HG03175 (cell line): ENCODE measurements at regions not wholly inside any gene's neighbourhood (a gene's known extent, or its start where the extent isn't known, plus 50 kb on each side); places are given as distances from the start of the nearest gene placed in this dataset.

Source experiments
- ATAC-seq: cut with Tn5 transposase; IDR thresholded peaks from one replicate; pipeline ENCODE4 v1.9.1; 2021; ENCODE audit warnings: mild to moderate bottlenecking, moderate library complexity; ENCODE audit not compliant: unreplicated experiment

- ATAC-seq, result no peak
Observed at GRCh38 chr4:188532751-188533150, 393.5 kb downstream of the TRIML1 start.

DNA sequence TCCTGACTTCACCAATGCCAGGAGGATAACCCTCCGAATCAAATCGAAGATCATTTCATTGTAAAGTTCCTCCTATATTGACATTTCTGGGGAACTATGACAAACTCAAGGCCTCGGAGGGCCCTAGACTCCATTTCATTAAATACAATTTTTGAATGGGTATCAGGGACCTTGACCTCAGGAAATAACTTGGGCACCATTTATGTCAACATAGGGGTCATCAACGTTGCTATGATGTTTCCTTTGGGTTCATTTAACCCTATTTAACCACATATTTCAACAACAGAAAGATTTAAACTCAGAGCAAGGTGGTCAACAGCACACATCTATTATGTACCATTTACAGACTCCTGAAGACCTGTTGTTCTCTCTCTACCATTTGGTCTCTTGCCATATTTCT is 395.1 kb downstream of the TRIML1 start:
- no peak for ATAC-seq

- no peak for ATAC-seq
Observed at GRCh38 chr4:188534917-188535316, 395.7 kb downstream of the TRIML1 start.

DNA sequence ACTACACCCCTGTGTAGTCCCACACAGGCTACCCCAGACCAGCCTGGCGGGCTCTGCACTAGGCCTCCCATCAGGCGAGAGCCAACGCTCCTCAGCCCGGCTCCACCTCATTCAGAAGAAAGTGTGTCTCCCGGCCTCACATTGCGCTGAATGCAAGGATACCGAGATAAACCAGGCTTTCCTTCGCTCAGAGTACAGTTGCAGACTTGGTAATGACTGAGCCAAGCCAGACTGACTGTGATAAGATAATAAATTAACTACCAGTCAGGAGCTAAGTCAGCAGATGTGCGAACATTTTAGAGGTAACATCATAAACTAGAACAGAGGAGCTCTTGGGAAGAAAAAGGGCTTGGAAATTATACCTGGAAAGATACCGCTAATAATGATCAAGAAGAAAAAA is 397.6 kb downstream of the TRIML1 start:
- ATAC-seq, result no peak

DNA sequence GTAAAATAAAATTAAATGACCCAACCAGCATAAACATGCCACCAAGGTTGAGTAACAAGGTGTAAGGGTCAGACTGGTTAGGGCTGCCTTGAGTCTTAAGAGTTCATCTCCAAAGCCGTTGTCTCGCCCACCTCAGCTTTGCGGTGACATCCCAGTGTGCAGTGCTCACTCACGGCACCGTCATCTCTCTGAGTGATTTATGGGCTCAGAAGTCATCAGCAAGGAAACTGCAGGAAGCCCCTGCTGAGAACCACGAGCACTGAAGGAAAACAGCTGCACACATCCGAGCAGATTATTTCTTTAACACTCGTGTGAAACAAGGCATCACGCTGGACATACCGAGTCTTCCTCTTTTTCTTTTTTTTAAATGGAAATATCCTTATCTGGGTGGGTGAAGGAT is 411.1 kb downstream of the TRIML1 start:
- no peak for ATAC-seq

DNA sequence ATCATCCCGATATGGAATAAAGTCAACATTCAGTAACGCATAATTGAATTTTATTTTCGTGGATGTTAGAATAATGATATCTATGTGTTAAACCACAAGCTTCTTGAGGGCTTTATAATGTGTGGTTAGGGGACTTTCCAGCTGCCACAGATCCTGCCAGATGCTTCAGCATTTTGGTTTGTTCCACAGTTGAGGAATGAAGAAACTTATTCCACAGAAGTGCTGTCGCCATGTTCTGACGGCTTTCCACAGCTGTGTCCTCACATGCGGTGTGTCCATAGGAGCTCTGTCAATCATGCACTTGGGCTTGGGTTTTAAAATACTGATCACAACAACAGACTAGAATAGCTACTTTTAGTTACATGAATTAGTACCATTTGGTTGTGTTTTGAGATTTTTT is 411.9 kb downstream of the TRIML1 start:
- ATAC-seq, result no peak

- ATAC-seq, result no peak
Observed at GRCh38 chr4:188552741-188553275, 413.6 kb downstream of the TRIML1 start.

GRCh38 chr4:188554413-188554812 is 415.2 kb downstream of the TRIML1 start:
- ATAC-seq, result no peak

- no peak for ATAC-seq
Observed at GRCh38 chr4:188573104-188573503, 433.9 kb downstream of the TRIML1 start.

DNA sequence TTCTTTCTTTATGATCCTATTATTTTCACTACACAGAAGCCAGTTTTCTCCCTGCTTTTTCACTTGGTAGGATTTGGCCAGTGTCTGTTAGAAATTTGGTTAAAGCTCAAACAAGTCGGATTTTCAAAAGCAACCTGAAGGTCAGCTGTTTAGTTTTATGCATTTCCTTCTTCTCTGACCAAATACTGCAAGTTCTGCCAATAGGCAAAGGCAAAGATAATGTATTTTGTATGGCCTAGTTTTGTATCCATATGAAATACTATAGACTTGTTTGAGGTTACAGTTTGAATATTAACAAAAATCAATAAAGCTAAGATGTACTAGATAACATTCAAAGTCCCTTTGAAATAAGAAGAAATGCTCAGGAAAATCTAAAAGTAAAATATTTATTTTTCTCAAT is 439.4 kb downstream of the TRIML1 start:
- no peak for ATAC-seq

DNA sequence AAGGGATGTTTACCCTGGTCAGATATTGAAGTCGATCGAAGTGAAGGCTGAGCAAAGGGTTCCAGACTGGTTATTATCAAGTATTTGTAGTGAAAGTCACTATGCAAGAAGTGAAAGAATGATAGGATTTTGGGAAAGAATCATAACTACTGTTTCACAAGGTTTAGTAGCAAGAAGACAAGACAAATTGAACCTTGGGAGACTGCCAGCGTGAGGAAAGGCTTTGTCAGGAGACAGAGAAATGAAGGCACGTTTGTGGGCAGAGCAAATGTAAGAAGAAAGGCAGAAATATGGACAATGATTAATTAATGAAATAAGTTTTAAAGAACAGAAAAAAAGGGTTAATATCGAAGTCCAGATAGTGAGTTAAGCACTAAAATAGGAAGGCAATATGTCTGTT is 456.8 kb downstream of the TRIML1 start:
- no peak for ATAC-seq

GRCh38 chr4:188603646-188604045 is 464.4 kb downstream of the TRIML1 start:
- ATAC-seq, result no peak

GRCh38 chr4:188606635-188607034 is 467.4 kb downstream of the TRIML1 start:
- ATAC-seq, result no peak

GRCh38 chr4:188611143-188611542 is 471.9 kb downstream of the TRIML1 start:
- ATAC-seq, result no peak

GRCh38 chr4:188612659-188613058 is 473.4 kb downstream of the TRIML1 start:
- no peak for ATAC-seq

- ATAC-seq, result no peak
Observed at GRCh38 chr4:188613976-188614375, 474.7 kb downstream of the TRIML1 start.

DNA sequence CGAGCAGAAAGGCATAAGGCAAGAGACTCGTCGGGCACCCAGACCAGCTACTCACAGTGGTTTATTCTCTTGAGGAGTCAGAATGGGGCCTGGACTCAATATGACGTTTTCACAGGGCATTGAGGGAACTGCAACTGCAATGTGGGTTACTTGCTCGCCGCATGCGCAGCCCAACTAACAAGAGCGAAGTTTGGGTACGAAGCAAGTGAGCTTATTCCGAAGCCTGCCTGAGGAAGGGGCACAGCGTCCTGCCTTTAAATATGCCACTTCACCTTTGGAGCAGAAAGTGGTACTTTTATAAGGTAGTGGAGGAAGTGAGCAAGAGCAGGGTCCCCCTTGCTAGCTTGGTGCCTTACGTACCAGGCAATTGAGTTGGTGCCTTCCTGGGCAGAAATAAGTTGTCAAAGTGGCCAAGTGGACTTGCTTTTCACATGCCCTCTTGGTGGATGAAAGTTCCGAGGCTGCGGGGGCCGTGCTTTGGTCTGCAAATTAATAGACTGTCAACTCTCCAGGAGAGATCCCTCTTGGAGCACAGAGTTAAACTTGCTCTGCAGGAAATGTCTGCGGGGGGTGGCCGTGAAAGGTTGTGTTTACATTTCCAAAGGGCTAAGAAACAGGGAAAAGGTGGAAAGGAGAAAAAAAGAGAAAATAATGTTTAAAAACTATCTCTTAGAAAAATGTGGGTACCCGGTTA is 480.4 kb downstream of the TRIML1 start:
- no peak for ATAC-seq

- ATAC-seq, result no peak
Observed at GRCh38 chr4:188620608-188621007, 481.4 kb downstream of the TRIML1 start.

DNA sequence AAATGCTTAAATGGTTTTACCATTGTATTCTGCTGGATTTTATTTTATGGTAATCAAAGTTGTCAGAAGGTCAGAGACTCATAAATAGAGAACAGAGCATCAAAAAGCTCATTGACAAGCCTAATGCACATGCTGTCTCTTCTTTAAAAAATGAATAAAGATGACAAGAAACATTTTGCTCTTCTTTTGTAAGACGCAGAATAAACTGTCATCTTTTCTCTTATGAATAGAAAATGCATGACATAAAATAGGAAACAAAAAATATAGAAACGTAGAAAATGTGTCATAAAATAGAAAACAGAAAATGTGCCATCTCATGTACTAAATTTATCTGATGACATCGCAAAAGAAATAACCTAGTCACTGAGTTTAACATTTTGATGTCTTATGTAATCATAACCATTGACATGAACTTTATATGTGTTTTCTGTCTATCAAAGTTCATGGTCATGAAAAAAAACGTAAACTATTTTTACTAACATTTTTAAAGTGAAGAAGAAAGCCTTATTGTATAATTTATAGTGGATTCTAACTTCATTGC is 484.1 kb downstream of the TRIML1 start:
- ATAC-seq, result no peak

DNA sequence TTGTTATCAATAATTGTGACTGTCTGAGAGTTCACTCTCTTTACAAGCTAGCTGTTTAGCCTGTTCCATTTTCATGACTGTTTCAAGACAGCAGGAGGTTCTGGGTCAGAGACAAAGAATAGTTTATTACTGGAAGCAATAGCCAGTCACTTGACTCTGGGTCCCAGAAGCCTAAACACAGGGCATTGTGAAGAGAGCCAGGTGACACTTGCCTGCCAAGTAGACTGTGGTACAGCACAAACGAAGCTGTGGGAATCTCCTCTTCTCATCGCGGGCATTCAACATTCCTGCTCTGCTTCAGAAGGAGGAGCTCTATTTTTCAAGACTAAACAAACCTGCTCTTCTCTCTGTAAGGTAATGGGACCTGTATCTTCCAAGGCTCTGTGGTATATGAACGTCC is 485.1 kb downstream of the TRIML1 start:
- ATAC-seq, result no peak

DNA sequence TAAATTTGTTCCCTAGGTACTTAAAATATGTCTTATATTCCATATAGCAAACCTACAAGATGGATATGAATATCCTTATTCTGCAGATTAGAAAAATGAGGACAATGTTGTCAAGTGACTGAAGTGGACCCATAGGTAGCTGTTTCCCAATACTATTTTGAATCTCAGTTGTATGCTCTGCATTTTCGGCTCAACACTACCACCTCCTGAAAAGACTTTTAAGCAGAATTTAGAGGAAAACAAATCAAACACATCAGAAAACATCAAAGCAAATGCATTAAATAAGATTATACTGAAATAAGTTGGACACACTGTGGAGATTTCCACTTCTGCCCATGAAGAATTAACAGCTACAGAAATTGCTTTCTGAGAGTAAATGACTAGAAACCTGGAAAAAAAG is 488.7 kb downstream of the TRIML1 start:
- no peak for ATAC-seq

DNA sequence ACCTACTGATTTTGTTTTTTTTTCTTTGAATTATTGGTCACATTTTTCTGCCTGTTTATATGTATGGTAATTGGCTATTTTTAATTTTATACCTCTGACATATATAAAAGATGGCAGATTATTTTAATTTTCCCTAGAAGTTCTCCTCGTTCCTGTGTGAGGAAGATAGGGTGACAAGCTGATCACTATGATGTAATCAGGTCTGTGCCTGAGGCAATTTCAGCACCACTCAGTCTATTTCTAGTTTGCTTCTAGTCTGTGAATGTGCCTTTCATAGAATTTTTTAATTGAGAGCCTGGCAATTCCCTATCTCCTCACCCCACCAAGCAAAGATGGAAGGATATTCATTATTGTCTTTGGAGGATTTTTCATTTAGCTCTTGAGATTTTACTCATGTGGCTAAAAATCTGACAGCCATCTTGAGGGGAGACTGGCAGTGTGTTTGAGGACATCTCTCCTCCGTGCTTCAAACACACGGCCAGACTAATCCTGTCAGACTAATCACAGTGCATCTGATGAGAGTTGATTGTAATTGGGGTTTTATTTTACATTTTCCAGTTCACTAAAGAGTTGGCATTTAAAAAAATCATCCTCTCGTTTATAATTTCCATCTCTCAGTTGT is 500.3 kb downstream of the TRIML1 start:
- no peak for ATAC-seq
